Spleen (tissue), 7 donors: ENCODE measurements at regions not wholly inside any gene's neighbourhood (a gene's known extent, or its start where the extent isn't known, plus 50 kb on each side); places are given as distances from the start of the nearest gene placed in this dataset.

Experiments used
- POLR2A ChIP-seq, 3 donors: fragments of 450-650 bp; IDR thresholded peaks; one replicate each; pipeline ENCODE4 v1.5.1; 2017; ENCODE audit warnings: antibody characterized with exemption in 3 of 3, mild to moderate bottlenecking in 1 of 3
- POLR2AphosphoS5 ChIP-seq, 3 donors: sonication (generic); formaldehyde crosslinking; IDR thresholded peaks; one replicate each; pipeline ENCODE4 v1.5.1; 2017; ENCODE audit warnings: antibody characterized with exemption in 3 of 3
- TF ChIP-seq, protein P1 (sequence below), 11 experiments: fragments of 200-600 bp in 7 of 11; fragments of 450-650 bp in 4 of 11; sonication (generic) in 4 of 11; IDR thresholded peaks in 8 of 11; conservative IDR thresholded peaks in 3 of 11; 1 replicate in 7 of 11; 2 replicates in 4 of 11; pipeline versions ENCODE4 v1.4.0 to v1.8.0; 2016 to 2021; ENCODE audit warnings: antibody characterized with exemption in 11 of 11, inconsistent platforms in 4 of 11, mild to moderate bottlenecking in 1 of 11
- donor health status: DM: no; HTN: no; CAD: no; lungs with moderate emphysema.
- donor health status: DM: no; HTN: no; CAD: no.
- donor health status: DM: no; HTN: no; CAD: no.

DNA sequence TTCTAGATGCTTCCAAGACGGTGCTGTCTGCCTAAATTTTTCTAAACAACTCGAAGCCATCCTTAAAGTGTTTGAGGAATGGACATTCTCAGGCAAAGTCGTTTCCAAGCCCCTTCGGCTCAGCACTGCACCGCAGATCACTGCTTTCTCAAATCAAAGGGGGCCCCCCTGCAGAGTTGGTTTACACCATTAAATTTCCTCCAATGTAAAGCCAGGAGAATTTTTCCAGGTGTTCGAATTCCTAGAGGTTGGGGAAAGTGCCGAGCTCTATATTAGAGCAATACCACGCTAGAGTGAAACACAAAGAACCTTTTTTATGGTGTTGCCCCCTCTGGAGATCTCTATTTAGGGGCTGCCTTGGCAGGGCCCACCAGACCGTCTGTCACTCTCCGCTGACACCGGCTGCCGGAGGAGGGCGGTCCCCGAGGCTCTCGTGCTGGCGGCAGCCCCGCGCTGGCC lies 277.9 kb upstream of the NR2F2 start:
- TF ChIP-seq, protein P1, sequence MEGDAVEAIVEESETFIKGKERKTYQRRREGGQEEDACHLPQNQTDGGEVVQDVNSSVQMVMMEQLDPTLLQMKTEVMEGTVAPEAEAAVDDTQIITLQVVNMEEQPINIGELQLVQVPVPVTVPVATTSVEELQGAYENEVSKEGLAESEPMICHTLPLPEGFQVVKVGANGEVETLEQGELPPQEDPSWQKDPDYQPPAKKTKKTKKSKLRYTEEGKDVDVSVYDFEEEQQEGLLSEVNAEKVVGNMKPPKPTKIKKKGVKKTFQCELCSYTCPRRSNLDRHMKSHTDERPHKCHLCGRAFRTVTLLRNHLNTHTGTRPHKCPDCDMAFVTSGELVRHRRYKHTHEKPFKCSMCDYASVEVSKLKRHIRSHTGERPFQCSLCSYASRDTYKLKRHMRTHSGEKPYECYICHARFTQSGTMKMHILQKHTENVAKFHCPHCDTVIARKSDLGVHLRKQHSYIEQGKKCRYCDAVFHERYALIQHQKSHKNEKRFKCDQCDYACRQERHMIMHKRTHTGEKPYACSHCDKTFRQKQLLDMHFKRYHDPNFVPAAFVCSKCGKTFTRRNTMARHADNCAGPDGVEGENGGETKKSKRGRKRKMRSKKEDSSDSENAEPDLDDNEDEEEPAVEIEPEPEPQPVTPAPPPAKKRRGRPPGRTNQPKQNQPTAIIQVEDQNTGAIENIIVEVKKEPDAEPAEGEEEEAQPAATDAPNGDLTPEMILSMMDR (IDR thresholded peaks at IDR 0.05 in 8 of 11, conservative IDR thresholded peaks at IDR 0.05 in 3 of 11), result no peak
- TF ChIP-seq POLR2A (IDR thresholded peaks at IDR 0.05), result no peak
- TF ChIP-seq POLR2AphosphoS5 (IDR thresholded peaks at IDR 0.05), result no peak
